ENCODE measurements at regions not wholly inside any gene's neighbourhood (a gene's known extent, or its start where the extent isn't known, plus 50 kb on each side); places are given as distances from the start of the nearest gene placed in this dataset.
"Not testable (repeated sequence)": the region's sequence is repeated elsewhere in the genome, so short reads cannot be mapped to it uniquely, and the experiment has no call there.

- DNase-seq (ENCODE audit: low spot score), result no peak
Observed at GRCh38 chr11:122022646-122023045, 93.4 kb downstream of the BLID start.

- DNase-seq (ENCODE audit: low spot score), result no peak
Observed at GRCh38 chr11:122020902-122021301, 95.1 kb downstream of the BLID start.

DNA sequence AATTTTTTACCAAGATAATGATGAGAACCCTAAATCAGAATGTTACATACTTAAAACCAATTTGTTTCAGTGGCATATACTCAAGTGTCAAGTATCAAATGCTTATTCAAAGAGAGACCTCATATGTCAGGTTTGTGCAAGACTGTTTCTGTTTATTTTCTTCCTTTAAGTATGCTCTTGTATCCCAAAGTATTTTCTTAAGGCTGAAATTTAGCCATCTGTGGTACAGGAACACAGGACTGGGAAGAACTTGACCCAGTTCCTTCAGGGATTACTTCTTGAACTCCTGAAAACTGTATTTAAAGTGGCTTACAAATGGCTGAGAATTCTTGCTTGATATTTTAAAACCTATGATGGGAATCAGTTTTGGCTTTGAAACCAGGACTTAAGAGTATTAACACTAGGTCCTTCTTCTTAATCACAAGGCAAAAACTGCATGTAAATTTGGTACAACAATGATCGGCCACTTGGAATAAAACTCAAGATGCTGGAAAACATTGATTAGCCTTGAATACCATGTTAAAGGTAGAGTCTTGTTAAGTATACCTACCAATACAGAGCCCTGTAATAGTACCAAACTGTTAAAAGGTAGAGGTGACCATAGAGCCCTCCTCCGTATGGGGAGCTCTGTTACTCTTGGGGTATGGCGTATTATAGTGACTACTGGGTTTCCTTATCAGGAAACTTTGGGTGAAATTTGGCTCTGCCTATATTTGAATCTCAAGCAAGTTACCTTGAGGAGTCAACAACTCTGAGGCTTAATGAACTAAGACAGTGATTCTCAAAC is 95.9 kb downstream of the BLID start:
- DNase-seq (ENCODE audit: low spot score), result no peak

GRCh38 chr11:122007601-122008071 is 108.4 kb downstream of the BLID start:
- no peak for DNase-seq (ENCODE audit: low spot score)

DNA sequence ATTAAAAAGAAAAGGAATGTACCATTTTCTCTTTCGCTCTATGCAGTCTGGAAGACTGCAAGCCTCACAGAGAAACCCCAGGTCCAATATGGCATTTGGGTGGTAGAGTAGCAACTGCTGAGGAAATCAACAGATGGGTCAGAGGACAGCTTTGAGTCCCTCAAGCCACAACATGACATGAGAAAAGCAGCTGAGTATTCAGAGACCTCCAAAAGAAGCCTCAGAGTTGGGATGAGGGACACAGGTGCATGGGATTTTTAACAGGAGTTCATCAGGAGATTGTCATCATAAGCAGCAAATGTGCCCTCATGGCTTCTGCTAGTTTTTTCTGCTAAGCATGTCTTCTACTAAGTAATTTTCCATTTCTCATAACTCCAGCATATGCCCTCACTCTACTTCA is 111.6 kb downstream of the BLID start:
- DNase-seq (ENCODE audit: low spot score), result no peak

GRCh38 chr11:122002926-122003325 is 113.1 kb downstream of the BLID start:
- DNase-seq (ENCODE audit: low spot score), result no peak

DNA sequence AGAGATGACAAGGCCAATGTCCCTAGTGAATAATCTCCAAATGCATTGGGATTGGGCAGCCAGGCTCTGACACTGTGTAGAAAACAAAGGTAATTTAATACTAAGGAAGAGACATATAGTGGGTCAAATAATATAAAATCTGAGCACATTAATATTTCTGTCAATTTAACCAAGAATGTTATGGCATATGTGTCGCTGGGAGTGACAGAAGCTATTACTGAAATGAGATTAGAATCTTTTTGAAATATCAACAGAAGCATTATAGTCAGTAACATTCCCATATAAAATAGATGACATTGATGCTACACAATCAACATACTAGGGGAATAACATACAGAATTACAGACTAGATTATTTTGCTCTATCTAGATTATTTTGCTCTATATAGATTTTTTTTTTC is 114.0 kb downstream of the BLID start:
- no peak for DNase-seq (ENCODE audit: low spot score)

DNA sequence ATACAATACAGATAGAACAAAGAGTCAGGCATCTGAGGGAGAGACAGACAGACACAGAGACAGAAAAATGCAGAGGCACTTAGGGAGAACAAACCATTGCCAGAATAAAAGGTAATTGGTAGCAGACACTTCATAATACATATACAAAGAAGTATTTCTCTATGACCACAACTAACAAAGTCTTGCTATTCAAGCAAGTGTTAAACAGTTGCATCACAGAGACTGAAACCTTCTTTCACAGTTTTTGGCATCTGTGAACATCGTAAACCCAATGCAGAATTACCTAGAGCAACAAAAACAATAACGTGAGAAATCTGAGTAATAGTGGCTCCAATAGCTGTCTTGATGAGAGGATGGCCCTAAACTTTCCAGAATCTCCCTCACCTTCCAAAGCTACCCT is 116.4 kb downstream of the BLID start:
- DNase-seq (ENCODE audit: low spot score), result no peak

DNA sequence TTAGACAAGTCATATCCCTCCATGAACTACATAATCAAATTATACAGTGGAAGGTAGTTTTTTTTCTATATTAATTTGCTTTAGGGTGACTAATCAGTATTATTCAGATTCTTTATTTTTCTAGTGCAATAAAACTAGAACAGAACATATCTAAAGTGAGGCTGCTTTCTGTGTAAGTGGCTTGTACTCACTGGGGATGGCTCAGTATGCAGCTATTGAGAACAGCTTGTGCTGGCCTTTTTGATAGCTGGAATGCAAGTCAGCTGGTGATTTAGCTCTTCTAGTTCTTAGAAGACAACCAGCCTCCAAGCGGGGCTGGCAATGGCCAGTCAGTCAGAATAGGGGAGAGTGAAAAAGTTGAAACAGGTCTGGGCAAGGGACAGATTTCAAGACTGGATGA is 119.4 kb downstream of the BLID start:
- no peak for DNase-seq (ENCODE audit: low spot score)

GRCh38 chr11:121983901-121984300 is 132.1 kb downstream of the BLID start:
- no peak for DNase-seq (ENCODE audit: low spot score)

DNA sequence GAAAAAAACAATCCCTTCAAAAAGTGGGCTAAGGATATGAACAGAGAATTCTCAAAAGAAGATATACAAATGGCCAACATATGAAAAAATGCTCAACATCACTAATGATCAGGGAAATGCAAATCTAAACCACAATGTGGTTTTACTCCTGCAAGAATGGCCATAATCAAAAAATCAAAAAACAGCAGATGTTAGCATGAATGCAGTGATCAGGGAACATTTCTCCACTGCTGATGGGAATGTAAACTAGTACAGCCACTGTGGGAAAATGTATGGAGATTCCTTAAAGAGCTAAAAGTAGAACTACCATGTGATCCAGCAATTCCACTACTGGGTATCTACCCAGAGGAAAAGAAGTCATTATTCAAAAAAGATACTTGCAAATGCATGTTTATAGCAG is 138.1 kb downstream of the BLID start:
- DNase-seq (ENCODE audit: low spot score), result not testable (repeated sequence)

DNA sequence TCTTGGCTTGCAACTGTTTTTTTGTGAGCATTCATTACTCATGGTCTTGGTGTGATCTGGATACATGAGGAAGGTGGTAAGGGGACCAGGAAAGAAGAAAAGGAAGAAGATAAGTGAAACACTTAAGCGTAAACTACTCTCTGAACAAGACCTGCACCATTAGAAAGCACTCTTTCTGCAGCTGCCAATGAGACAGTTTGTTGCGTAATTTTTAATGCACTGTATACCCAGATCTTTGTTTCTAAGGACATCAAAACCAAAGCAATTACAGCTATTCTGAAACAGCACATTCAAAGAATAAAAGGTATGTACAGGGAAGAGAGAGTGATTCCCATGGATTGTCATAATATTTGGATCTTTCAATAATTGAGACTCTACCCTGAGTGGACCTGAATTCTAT is 147.4 kb downstream of the BLID start:
- DNase-seq (ENCODE audit: low spot score), result no peak

DNA sequence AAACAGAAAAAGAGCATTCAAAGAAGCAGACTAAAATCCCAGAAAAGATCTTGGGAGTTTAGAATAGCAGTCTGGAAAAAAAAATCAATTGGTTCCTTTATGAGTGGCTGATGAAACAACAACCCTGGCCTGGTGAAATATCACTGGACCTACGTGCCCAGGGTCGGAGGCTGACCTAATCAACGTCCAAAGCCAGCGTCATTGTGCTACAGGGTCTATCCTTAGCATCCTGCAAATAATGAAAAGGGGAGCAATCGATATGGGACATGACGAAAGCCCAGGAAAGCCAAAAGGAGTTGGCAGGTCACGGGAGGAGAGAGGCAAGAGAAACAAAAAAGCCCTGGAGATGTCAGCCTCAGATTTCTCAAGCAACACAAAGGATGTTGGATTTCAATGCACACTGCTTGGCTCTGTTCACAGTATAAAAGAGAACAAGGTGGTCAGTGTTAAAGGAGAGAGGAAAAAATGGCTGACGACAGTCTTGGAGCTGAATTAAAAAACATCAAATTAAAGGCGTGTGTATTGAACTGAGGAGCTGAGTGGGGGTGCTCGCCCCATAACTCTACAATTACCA is 148.8 kb downstream of the BLID start:
- DNase-seq (ENCODE audit: low spot score), result no peak

- no peak for DNase-seq (ENCODE audit: low spot score)
Observed at GRCh38 chr11:121965330-121965729, 150.7 kb downstream of the BLID start.

DNA sequence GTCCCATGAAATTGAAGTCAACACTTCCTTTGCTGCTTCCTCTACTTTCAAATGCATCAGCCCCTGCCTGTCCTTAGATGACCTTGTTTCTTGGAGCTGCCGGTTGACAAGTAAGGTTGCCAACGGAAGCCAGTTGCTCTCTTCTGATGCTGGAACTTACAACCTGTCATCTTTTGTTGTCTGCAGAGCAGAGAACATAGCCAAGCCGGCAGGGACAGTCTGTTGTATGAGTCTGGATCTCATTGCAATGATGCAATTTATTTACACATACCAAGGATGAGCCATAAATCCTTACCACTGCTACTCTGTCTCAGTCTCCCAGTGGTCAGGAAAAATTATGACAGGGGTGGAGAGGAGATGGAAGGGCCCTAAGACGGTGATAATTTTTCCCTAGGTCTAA is 151.4 kb downstream of the BLID start:
- DNase-seq (ENCODE audit: low spot score), result no peak

DNA sequence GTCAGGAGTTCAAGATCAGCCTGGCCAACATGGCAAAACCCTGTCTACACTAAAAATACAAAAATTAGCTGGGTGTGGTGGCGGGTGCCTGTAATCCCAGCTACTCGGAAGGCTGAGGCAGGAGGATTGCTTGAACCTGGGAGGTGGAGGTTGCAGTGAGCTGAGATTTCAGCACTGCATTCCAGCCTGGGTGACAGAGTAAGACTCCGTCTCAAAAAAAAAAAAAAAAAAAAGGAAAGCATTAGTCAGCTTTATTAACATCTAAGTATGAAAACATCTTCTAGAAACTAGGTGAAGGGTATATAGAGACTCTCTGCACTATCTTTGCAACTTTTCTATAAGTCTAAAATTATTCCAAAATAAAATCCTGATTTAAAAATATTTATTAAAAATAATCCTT is 152.2 kb downstream of the BLID start:
- DNase-seq (ENCODE audit: low spot score), result not testable (repeated sequence)

- no peak for DNase-seq (ENCODE audit: low spot score)
Observed at GRCh38 chr11:121961321-121961801, 154.7 kb downstream of the BLID start.

- DNase-seq (ENCODE audit: low spot score), result no peak
Observed at GRCh38 chr11:121958971-121959325, 157.1 kb downstream of the BLID start.

DNA sequence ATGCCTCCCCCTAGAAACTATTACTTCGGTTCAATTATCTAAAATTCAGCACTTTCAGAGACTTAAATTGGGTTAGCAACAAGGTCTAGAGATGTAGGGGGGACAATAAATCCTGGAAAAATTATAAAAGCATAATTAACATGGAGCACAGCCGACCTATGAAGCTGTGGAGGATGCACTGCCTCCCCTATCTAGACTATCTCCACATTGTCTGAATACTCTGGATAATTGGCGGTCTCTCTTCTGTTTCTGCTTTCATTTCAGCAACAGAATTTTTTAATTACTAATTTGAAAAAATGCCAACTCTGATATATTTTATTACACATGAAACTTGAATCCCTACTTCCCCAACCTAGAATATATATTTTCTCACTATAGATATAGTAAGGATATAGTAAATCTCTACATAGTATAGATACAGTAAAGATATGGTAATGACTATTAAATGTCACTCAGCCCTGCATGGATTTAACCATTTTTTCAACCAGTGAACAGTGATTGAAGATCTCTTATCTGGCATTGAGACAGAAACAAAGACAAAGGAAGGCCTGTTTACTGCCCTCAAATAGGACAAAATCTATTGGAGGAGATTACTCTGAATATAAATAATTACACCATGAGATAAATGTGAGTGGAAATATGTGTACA is 157.6 kb downstream of the BLID start:
- no peak for DNase-seq (ENCODE audit: low spot score)

DNA sequence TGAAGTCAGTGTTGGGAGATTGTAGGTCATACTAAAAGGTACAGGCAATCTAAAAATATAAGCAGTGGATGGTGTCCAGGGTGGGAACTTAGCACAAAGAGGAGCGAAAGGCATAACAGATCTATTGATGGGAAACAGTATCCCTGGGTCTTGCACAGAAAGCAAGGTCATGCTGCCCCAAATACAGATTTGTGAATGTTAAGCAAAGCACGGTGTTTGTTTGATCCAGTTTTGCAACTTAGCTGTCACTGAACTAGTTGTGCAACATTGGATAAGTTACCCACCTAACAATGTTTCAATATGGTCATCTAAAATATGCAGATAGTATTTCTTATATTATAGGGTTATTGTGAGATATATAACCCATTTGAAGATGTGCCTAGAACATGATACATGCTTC is 162.9 kb downstream of the BLID start:
- DNase-seq (ENCODE audit: low spot score), result no peak

DNA sequence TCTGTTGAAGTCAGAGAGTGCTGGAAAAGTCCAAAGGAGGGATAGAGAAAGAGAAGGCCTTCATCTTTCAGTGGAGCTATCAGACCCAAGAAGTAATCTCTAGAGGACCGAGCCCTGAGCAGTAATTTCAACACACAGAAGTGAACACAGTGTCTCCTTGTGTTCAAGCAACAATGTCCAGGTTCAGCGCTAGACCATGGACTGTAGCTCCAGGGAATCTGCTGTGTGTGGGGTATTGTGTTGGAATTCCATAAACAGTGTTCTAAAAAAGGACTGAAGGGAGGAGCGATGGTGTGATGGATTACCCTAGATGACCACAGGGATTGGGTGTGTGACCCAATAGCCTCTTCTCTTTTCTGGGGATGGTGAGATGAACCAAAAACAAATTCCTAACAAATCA is 165.9 kb downstream of the BLID start:
- DNase-seq (ENCODE audit: low spot score), result no peak

- no peak for DNase-seq (ENCODE audit: low spot score)
Observed at GRCh38 chr11:121946514-121946913, 169.5 kb downstream of the BLID start.

Measured in HT-29 (cell line).